Mesothelial cell of epicardium (in vitro differentiated cells): ENCODE measurements at regions not wholly inside any gene's neighbourhood (a gene's known extent, or its start where the extent isn't known, plus 50 kb on each side); places are given as distances from the start of the nearest gene placed in this dataset.

Experiments
- DNase-seq, 2 experiments: peaks; one replicate each; pipeline ENCODE4 v3.0.0; 2021; ENCODE audit warnings: low spot score in 2 of 2; ENCODE audit not compliant: unreplicated experiment in 2 of 2
- H3K27ac Mint-ChIP-seq: 2 replicates; pipeline ENCODE4 v1.8.0; 2021; ENCODE audit warnings: mixed read lengths
- H3K27me3 Mint-ChIP-seq: 2 replicates; pipeline ENCODE4 v1.8.0; 2021; ENCODE audit warnings: low read depth, mixed read lengths
- H3K36me3 Mint-ChIP-seq: 2 replicates; pipeline ENCODE4 v1.8.0; 2021; ENCODE audit warnings: mixed read lengths
- H3K4me1 Mint-ChIP-seq: 2 replicates; pipeline ENCODE4 v1.8.0; 2021; ENCODE audit warnings: mixed read lengths
- H3K4me3 Mint-ChIP-seq: 2 replicates; pipeline ENCODE4 v1.8.0; 2021; ENCODE audit warnings: mild to moderate bottlenecking, moderate library complexity, mixed read lengths
- H3K9me3 Mint-ChIP-seq: 2 replicates; pipeline ENCODE4 v1.8.0; 2021; ENCODE audit warnings: mixed read lengths
- TF ChIP-seq, protein P1 (sequence below): fragments of 200-600 bp; sonication (generic); IDR thresholded peaks from one replicate; pipeline ENCODE4 v1.5.0; 2021; ENCODE audit warnings: antibody characterized with exemption; ENCODE audit not compliant: unreplicated experiment

DNA sequence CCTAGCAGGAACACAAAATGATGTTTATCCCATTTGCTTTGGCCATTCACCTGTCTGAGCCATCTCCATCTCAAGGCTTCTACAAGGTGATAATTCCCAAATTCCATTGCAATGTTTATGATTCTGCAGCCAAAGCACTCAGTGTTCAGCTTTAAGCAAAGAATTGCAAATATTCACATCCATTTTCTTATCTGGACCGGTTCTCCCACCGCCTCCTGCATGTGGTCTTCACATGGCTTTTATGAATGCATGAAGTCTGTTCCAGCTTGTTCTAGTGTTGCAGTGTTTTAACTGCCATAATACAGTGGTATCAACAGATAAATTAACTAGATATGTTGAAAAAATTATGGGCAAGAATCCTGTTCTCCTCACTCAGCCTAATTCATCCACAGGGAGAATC lies 443.0 kb upstream of the KLF4 start:
- H3K4me1 Mint-ChIP-seq = peaks cover 29% of the 10 kb centered on the region
- H3K27me3 Mint-ChIP-seq = peaks cover 1% of the 10 kb centered on the region
- H3K27ac Mint-ChIP-seq = peak overlapping the region; percentile 74
- TF ChIP-seq, protein P1, sequence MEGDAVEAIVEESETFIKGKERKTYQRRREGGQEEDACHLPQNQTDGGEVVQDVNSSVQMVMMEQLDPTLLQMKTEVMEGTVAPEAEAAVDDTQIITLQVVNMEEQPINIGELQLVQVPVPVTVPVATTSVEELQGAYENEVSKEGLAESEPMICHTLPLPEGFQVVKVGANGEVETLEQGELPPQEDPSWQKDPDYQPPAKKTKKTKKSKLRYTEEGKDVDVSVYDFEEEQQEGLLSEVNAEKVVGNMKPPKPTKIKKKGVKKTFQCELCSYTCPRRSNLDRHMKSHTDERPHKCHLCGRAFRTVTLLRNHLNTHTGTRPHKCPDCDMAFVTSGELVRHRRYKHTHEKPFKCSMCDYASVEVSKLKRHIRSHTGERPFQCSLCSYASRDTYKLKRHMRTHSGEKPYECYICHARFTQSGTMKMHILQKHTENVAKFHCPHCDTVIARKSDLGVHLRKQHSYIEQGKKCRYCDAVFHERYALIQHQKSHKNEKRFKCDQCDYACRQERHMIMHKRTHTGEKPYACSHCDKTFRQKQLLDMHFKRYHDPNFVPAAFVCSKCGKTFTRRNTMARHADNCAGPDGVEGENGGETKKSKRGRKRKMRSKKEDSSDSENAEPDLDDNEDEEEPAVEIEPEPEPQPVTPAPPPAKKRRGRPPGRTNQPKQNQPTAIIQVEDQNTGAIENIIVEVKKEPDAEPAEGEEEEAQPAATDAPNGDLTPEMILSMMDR = no peak
- peaks cover 8% of the 10 kb centered on the region for H3K9me3 Mint-ChIP-seq
- no peak overlapping the region for H3K4me3 Mint-ChIP-seq
- no peaks in the 10 kb centered on the region for H3K36me3 Mint-ChIP-seq
- DNase-seq = no peak

DNA sequence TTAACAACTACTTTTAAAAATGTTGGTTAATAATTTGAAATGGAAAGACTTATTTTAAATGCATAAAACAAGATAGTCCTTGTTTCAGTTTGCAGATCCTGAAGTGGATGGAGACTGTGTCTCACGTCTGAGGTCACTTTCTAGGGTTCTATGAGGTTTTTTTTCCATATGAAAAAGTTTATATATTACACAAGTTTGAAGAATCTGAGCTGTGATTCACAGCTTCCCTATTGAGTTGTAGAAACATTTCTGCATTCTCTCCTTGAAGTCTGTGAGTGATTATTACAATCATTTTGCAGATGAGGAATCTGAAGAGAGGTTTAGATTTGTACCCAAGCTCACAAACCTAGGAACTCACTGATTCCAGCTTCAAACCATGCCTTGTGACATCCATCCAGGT lies 442.5 kb upstream of the KLF4 start:
- Mint-ChIP-seq H3K36me3 (no peaks in the 10 kb centered on the region), H3K4me1 (peaks cover 29% of the 10 kb centered on the region), H3K27me3 (peaks cover 1% of the 10 kb centered on the region), H3K4me3 (no peak overlapping the region), H3K9me3 (peaks cover 8% of the 10 kb centered on the region), H3K27ac (no peak overlapping the region)
- TF ChIP-seq, protein P1 = no peak
- no peak for DNase-seq

DNA sequence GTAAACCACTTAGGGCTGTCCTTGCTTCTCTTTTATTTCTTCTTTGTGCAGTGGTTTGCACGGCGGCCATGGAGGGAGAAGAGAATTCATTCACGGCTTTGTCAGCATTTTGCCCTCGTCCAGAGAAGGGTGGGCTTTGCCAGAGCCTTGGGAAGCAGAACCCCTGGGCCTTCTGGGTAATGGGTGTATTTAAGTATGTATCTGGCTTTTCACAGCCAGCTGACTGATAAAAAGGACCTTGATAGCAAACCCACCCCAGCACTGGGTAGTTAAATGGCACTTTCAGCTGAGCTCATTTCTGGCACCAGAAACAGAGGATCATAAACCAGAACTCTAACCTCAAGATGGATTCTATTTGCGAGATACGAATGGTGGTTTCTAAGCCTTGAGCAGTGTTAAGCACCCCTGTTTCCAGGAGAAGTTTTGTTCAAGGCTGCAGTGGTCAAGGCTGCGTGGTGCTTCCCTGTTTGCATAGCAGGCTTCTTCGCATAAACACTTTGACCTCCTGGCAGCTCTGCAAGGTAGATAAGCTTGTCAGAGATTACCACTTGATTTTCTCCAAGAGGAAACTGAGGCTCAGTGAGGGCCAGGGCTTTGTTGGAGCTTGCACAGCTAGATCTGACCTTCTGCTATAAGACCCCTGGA lies 441.6 kb upstream of the KLF4 start:
- Mint-ChIP-seq H3K4me3 (no peak overlapping the region), H3K27me3 (peaks cover 1% of the 10 kb centered on the region), H3K27ac (no peak overlapping the region), H3K4me1 (peaks cover 29% of the 10 kb centered on the region), H3K36me3 (no peaks in the 10 kb centered on the region), H3K9me3 (peaks cover 4% of the 10 kb centered on the region)
- DNase-seq = no peak
- TF ChIP-seq, protein P1 = no peak

DNA sequence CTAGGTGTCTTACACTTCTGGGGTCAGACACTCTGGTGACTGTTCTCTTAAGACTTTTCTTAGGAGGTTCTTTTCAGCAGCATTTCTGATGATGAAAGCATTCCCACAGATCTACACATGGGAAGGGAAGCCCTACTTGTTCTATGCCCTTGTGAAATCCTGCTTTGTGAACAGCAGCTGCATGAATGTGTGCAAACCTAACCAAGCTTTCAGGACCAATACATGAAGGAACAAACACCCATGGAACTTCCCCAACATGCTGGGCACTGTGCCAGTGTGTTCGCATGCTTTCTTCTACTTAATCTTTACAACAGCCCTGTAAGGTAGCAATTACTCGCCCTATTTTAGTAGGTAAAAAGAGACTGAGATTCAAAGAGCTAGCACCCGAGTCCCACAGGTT lies 439.9 kb upstream of the KLF4 start:
- Mint-ChIP-seq H3K4me1 (peaks cover 25% of the 10 kb centered on the region), H3K4me3 (no peak overlapping the region), H3K27ac (no peak overlapping the region), H3K36me3 (no peaks in the 10 kb centered on the region), H3K9me3 (peaks cover 5% of the 10 kb centered on the region), H3K27me3 (no peaks in the 10 kb centered on the region)
- TF ChIP-seq, protein P1 = no peak
- DNase-seq = no peak

DNA sequence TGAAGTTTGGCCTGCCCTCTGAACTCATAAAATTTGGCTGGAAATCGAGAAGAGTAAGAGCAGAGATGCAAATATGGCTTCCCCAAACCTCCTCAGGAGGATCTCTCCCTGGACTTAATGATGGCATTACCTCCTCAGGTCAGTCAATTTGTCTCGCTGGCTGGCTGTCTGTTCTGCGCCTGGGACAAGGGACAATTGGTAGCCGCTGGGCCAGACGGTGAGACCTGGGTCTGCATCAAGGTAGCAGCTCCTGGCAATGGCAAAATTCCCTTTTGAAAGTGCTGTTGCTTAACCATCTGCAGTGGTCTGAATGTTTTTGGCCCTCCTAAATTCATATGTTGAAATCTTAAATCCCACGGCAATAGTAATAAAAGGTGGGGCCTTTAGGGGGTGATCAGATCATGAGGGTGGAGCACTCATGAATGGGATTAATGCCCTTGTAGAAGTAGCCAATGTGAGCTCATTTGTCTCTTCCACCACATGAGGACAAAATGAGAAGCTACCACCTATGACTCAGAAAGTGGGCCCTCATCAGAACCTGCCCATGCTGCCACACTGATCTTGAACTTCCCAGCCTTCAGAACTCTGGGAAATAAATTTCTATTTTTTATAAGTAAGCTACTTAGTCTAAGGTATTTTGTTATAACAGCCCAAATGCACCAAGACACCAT lies 439.3 kb upstream of the KLF4 start:
- DNase-seq = no peak
- H3K4me1 Mint-ChIP-seq = peaks cover 23% of the 10 kb centered on the region
- H3K27me3 Mint-ChIP-seq = no peaks in the 10 kb centered on the region
- H3K9me3 Mint-ChIP-seq = peaks cover 5% of the 10 kb centered on the region
- TF ChIP-seq, protein P1 = no peak
- no peaks in the 10 kb centered on the region for H3K36me3 Mint-ChIP-seq
- no peak overlapping the region for H3K4me3 Mint-ChIP-seq
- no peak overlapping the region for H3K27ac Mint-ChIP-seq
